Breast epithelium (tissue), 3 donors: ENCODE measurements at regions not wholly inside any gene's neighbourhood (a gene's known extent, or its start where the extent isn't known, plus 50 kb on each side); places are given as distances from the start of the nearest gene placed in this dataset.

ENCODE experiments used
- POLR2A ChIP-seq: fragments of 450-650 bp; IDR thresholded peaks from one replicate; pipeline ENCODE4 v1.6.1; 2016; ENCODE audit warnings: antibody characterized with exemption, mild to moderate bottlenecking, moderate library complexity
- TF ChIP-seq, protein P1 (sequence below), 3 donors: fragments of 450-650 bp; IDR thresholded peaks; one replicate each; pipeline ENCODE4 v1.5.1; 2016 to 2017; ENCODE audit warnings: antibody characterized with exemption in 3 of 3, mild to moderate bottlenecking in 3 of 3, moderate library complexity in 3 of 3

DNA sequence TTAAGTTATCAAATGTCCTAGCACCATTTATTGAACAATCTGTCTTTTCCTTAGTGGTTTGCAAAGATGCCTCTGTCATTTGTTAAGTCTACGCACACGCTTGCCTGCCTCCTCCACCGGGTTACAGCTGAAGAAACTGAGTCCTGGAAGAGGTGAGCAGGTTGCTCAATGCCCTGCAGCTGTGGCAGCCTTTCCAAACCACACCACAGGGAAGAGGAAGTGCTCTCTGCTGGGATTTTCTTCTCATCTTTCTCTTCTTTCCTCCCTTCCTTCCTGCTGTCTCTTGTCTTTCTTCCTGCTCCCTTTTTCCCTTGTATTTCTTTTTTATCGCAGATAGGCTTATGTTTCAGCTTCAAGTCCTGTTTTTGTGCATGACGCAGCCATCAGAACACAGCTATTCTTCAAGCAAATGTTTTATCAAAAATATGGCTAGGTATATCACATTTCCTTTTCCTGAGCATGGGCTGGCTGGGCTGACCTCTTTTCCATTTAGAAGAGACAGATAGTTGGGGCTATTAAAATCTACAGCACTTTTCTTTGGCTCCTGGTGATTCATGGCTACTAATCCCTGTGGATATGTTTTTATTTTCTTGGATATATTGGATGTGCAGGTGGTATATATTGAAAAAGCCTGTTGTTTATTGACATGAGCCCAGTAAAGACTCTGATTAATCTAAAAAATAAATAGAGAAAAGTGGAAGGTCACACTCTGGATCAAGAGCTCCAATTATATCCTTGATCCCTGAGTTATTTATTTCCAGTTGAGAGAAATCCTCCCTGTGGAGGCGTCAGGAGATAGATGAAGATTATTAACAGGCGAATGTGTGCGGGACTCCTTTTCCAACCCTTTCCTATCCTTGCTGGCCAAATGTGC, 214.6 kb downstream of the TSN start:
- TF ChIP-seq POLR2A: no peak
- TF ChIP-seq, protein P1, sequence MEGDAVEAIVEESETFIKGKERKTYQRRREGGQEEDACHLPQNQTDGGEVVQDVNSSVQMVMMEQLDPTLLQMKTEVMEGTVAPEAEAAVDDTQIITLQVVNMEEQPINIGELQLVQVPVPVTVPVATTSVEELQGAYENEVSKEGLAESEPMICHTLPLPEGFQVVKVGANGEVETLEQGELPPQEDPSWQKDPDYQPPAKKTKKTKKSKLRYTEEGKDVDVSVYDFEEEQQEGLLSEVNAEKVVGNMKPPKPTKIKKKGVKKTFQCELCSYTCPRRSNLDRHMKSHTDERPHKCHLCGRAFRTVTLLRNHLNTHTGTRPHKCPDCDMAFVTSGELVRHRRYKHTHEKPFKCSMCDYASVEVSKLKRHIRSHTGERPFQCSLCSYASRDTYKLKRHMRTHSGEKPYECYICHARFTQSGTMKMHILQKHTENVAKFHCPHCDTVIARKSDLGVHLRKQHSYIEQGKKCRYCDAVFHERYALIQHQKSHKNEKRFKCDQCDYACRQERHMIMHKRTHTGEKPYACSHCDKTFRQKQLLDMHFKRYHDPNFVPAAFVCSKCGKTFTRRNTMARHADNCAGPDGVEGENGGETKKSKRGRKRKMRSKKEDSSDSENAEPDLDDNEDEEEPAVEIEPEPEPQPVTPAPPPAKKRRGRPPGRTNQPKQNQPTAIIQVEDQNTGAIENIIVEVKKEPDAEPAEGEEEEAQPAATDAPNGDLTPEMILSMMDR (IDR thresholded peaks at IDR 0.05): no peak
